ENCODE measurements at regions not wholly inside any gene's neighbourhood (a gene's known extent, or its start where the extent isn't known, plus 50 kb on each side); places are given as distances from the start of the nearest gene placed in this dataset.

DNA sequence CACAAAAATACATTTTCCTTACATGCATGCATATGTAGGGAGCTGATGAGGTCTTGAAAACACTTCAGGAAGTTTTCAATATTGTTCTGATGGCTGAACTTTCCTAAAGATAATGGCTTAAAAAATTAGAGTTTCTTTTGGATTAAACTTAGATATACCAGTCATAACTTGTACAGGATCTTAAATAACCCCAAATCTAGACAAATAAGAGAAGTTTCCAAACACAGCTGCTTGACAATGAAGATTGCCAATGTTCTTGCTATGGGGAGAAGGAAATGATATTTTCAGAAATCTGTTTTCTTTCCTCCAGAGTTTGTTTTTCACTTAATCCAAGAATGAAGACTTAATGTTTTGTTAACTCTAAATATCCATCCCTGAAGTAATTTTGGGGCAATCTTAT, 54.6 kb upstream of the SPTBN1 start:
- POLR2A ChIA-PET: interaction anchor here (0.5 kb wide), 1 partner anchor 74 kb away, joined by 3 read pairs; no protein-coding TSS in a partner anchor
- Histone ChIP-seq H3K9me1 (ENCODE audit: control insufficient read depth, insufficient read depth, low read length) (no peaks in the 10 kb centered on the region), H3K27me3 (ENCODE audit: control insufficient read depth in 2 of 2, insufficient read depth in 2 of 2, low read length in 2 of 2) (peaks cover 0 to 5% of the 10 kb centered on the region in 2 experiments; a peak in 1 of 5 replicates), H3K9me3 (replicated peaks; ENCODE audit: control insufficient read depth, insufficient read depth, low read depth, low read length) (no peaks in the 10 kb centered on the region), H3K36me3 (ENCODE audit: control insufficient read depth, insufficient read depth, low read length) (no peaks in the 10 kb centered on the region), H3K79me2 (ENCODE audit: control insufficient read depth, insufficient read depth, low read length) (no peaks in the 10 kb centered on the region), H3K27ac (ENCODE audit: extremely low read depth, low read depth, low read length) (no peak overlapping the region), H3K4me2 (ENCODE audit: insufficient read depth, low read length) (no peak overlapping the region), H4K20me1 (replicated peaks; ENCODE audit: control insufficient read depth, insufficient read depth, low read length) (no peaks in the 10 kb centered on the region; the same call in 1 of the 2 replicates), H3K4me1 (replicated peaks in 1 of 2; ENCODE audit: control insufficient read depth in 2 of 2, insufficient read depth in 2 of 2, low read length in 2 of 2) (no peaks in the 10 kb centered on the region; a peak in 1 of 5 replicates), H3K4me3 (no peak overlapping the region), H2AFZ (ENCODE audit: low read depth, low read length) (no peak overlapping the region), H3K9ac (ENCODE audit: insufficient read depth in 1 of 2, low read depth in 2 of 2, low read length in 2 of 2) (no peak overlapping the region)
- DNase-seq (ENCODE audit: extremely low read depth in 1 of 4, low spot score in 3 of 4): no peak
- intact Hi-C loops (cut with micrococcal nuclease): no loop called here
- BruUV-seq (replicated peaks): no TSS peak
- FAIRE-seq: no peak
- no peak for ATAC-seq
- in situ Hi-C loops (cut with MboI): no loop called here
- TF ChIP-seq, protein P1, sequence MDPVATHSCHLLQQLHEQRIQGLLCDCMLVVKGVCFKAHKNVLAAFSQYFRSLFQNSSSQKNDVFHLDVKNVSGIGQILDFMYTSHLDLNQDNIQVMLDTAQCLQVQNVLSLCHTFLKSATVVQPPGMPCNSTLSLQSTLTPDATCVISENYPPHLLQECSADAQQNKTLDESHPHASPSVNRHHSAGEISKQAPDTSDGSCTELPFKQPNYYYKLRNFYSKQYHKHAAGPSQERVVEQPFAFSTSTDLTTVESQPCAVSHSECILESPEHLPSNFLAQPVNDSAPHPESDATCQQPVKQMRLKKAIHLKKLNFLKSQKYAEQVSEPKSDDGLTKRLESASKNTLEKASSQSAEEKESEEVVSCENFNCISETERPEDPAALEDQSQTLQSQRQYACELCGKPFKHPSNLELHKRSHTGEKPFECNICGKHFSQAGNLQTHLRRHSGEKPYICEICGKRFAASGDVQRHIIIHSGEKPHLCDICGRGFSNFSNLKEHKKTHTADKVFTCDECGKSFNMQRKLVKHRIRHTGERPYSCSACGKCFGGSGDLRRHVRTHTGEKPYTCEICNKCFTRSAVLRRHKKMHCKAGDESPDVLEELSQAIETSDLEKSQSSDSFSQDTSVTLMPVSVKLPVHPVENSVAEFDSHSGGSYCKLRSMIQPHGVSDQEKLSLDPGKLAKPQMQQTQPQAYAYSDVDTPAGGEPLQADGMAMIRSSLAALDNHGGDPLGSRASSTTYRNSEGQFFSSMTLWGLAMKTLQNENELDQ (CRISPR knock-in tag; IDR thresholded peaks at IDR 0.05; ENCODE audit: borderline replicate concordance): no peak
- TF ChIP-seq, protein P2, sequence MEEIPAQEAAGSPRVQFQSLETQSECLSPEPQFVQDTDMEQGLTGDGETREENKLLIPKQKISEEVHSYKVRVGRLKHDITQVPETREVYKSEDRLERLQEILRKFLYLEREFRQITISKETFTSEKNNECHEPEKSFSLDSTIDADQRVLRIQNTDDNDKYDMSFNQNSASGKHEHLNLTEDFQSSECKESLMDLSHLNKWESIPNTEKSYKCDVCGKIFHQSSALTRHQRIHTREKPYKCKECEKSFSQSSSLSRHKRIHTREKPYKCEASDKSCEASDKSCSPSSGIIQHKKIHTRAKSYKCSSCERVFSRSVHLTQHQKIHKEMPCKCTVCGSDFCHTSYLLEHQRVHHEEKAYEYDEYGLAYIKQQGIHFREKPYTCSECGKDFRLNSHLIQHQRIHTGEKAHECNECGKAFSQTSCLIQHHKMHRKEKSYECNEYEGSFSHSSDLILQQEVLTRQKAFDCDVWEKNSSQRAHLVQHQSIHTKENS (CRISPR knock-in tag; IDR thresholded peaks at IDR 0.05): no peak
- TF ChIP-seq, protein P3, sequence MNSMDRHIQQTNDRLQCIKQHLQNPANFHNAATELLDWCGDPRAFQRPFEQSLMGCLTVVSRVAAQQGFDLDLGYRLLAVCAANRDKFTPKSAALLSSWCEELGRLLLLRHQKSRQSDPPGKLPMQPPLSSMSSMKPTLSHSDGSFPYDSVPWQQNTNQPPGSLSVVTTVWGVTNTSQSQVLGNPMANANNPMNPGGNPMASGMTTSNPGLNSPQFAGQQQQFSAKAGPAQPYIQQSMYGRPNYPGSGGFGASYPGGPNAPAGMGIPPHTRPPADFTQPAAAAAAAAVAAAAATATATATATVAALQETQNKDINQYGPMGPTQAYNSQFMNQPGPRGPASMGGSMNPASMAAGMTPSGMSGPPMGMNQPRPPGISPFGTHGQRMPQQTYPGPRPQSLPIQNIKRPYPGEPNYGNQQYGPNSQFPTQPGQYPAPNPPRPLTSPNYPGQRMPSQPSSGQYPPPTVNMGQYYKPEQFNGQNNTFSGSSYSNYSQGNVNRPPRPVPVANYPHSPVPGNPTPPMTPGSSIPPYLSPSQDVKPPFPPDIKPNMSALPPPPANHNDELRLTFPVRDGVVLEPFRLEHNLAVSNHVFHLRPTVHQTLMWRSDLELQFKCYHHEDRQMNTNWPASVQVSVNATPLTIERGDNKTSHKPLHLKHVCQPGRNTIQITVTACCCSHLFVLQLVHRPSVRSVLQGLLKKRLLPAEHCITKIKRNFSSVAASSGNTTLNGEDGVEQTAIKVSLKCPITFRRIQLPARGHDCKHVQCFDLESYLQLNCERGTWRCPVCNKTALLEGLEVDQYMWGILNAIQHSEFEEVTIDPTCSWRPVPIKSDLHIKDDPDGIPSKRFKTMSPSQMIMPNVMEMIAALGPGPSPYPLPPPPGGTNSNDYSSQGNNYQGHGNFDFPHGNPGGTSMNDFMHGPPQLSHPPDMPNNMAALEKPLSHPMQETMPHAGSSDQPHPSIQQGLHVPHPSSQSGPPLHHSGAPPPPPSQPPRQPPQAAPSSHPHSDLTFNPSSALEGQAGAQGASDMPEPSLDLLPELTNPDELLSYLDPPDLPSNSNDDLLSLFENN (IDR thresholded peaks at IDR 0.05; ENCODE audit: low read depth in 2 of 2, low read length in 2 of 2): no peak
- TF ChIP-seq HMG20B (CRISPR knock-in tag; IDR thresholded peaks at IDR 0.05): no peak
- CTCF ChIA-PET (ENCODE audit: low intra/inter-chr PET ratio): no interaction called here

Measured in K562 (cell line).